ENCODE measurements at regions not wholly inside any gene's neighbourhood (a gene's known extent, or its start where the extent isn't known, plus 50 kb on each side); places are given as distances from the start of the nearest gene placed in this dataset.

- no peak overlapping the region for H3K4me2 ChIP-seq
- H3K4me1 ChIP-seq = no peaks in the 10 kb centered on the region
- H3K27me3 ChIP-seq = no peaks in the 10 kb centered on the region
- H3K4me3 ChIP-seq = no peak overlapping the region
- no peaks in the 10 kb centered on the region for H3K9me3 ChIP-seq (replicated peaks in 1 of 11)
- no peaks in the 10 kb centered on the region for H3K36me3 ChIP-seq
- no peak overlapping the region for H3K9ac ChIP-seq
- no peak for TF ChIP-seq Cebpa-rat (IDR thresholded peaks at IDR 0.05)
- no peaks in the 10 kb centered on the region for H4K20me1 ChIP-seq
- H3K27ac ChIP-seq = no peak overlapping the region
Measured at GRCh38 chr2:122660786-122661634, 905.6 kb downstream of the TSN start.

- H4K20me1 ChIP-seq = no peaks in the 10 kb centered on the region
- TF ChIP-seq Cebpa-rat (IDR thresholded peaks at IDR 0.05) = no peak
- no peaks in the 10 kb centered on the region for H3K9me3 ChIP-seq (replicated peaks in 1 of 11)
- no peak overlapping the region for H3K4me3 ChIP-seq
- H3K4me1 ChIP-seq = no peaks in the 10 kb centered on the region
- no peak overlapping the region for H3K9ac ChIP-seq
- no peak overlapping the region for H3K27ac ChIP-seq
- no peaks in the 10 kb centered on the region for H3K36me3 ChIP-seq
- H3K27me3 ChIP-seq = no peaks in the 10 kb centered on the region
- no peak overlapping the region for H3K4me2 ChIP-seq
Measured at GRCh38 chr2:122663620-122664019, 908.2 kb downstream of the TSN start.

- no peak overlapping the region for H3K27ac ChIP-seq
- no peaks in the 10 kb centered on the region for H3K4me1 ChIP-seq
- no peak overlapping the region for H3K4me2 ChIP-seq
- no peaks in the 10 kb centered on the region for H4K20me1 ChIP-seq
- no peak overlapping the region for H3K4me3 ChIP-seq
- no peaks in the 10 kb centered on the region for H3K36me3 ChIP-seq
- H3K27me3 ChIP-seq = no peaks in the 10 kb centered on the region
- H3K9me3 ChIP-seq (replicated peaks in 1 of 11) = no peaks in the 10 kb centered on the region
- no peak overlapping the region for H3K9ac ChIP-seq
- no peak for TF ChIP-seq Cebpa-rat (IDR thresholded peaks at IDR 0.05)
Measured at GRCh38 chr2:122669627-122670026, 914.2 kb downstream of the TSN start.

- H3K27ac ChIP-seq = no peak overlapping the region
- H3K4me3 ChIP-seq = no peak overlapping the region
- H3K9ac ChIP-seq = no peak overlapping the region
- H3K4me2 ChIP-seq = no peak overlapping the region
- no peaks in the 10 kb centered on the region for H4K20me1 ChIP-seq
- H3K27me3 ChIP-seq = no peaks in the 10 kb centered on the region
- H3K4me1 ChIP-seq = no peaks in the 10 kb centered on the region
- no peaks in the 10 kb centered on the region for H3K36me3 ChIP-seq
- H3K9me3 ChIP-seq (replicated peaks in 1 of 11) = no peaks in the 10 kb centered on the region
- TF ChIP-seq Cebpa-rat (IDR thresholded peaks at IDR 0.05) = no peak
Measured at GRCh38 chr2:122670897-122671296, 915.4 kb downstream of the TSN start.

GRCh38 chr2:122680662-122681061 is 925.2 kb downstream of the TSN start:
- Histone ChIP-seq H3K36me3 (no peaks in the 10 kb centered on the region), H3K27me3 (no peaks in the 10 kb centered on the region), H3K4me1 (no peaks in the 10 kb centered on the region), H3K4me3 (no peak overlapping the region), H3K9ac (no peak overlapping the region), H3K27ac (no peak overlapping the region), H3K9me3 (replicated peaks in 1 of 11) (peaks cover 0 to 6% (median 0%) of the 10 kb centered on the region in 11 experiments; a peak in 2 of 22 replicates), H3K4me2 (no peak overlapping the region), H4K20me1 (no peaks in the 10 kb centered on the region)
- TF ChIP-seq Cebpa-rat (IDR thresholded peaks at IDR 0.05) = no peak

GRCh38 chr2:122681626-122682025 is 926.2 kb downstream of the TSN start:
- H4K20me1 ChIP-seq = no peaks in the 10 kb centered on the region
- no peak overlapping the region for H3K9ac ChIP-seq
- H3K9me3 ChIP-seq (replicated peaks in 1 of 11) = peaks cover 0 to 6% (median 0%) of the 10 kb centered on the region in 11 experiments; a peak in 2 of 22 replicates
- no peaks in the 10 kb centered on the region for H3K4me1 ChIP-seq
- H3K27me3 ChIP-seq = no peaks in the 10 kb centered on the region
- H3K36me3 ChIP-seq = no peaks in the 10 kb centered on the region
- TF ChIP-seq Cebpa-rat (IDR thresholded peaks at IDR 0.05) = no peak
- no peak overlapping the region for H3K4me2 ChIP-seq
- no peak overlapping the region for H3K4me3 ChIP-seq
- no peak overlapping the region for H3K27ac ChIP-seq

GRCh38 chr2:122682356-122682755 is 926.9 kb downstream of the TSN start:
- TF ChIP-seq Cebpa-rat (IDR thresholded peaks at IDR 0.05) = no peak
- Histone ChIP-seq H3K9ac (no peak overlapping the region), H3K9me3 (replicated peaks in 1 of 11) (peaks cover 0 to 6% (median 0%) of the 10 kb centered on the region in 11 experiments; a peak in 2 of 22 replicates), H3K36me3 (no peaks in the 10 kb centered on the region), H4K20me1 (no peaks in the 10 kb centered on the region), H3K4me3 (no peak overlapping the region), H3K27ac (no peak overlapping the region), H3K27me3 (no peaks in the 10 kb centered on the region), H3K4me1 (no peaks in the 10 kb centered on the region), H3K4me2 (no peak overlapping the region)

- TF ChIP-seq Cebpa-rat (IDR thresholded peaks at IDR 0.05) = no peak
- Histone ChIP-seq H3K27ac (no peak overlapping the region), H3K9ac (no peak overlapping the region), H4K20me1 (no peaks in the 10 kb centered on the region), H3K4me2 (no peak overlapping the region), H3K27me3 (no peaks in the 10 kb centered on the region), H3K9me3 (replicated peaks in 1 of 11) (peaks cover 0 to 6% (median 0%) of the 10 kb centered on the region in 11 experiments; a peak in 2 of 22 replicates), H3K36me3 (no peaks in the 10 kb centered on the region), H3K4me3 (no peak overlapping the region), H3K4me1 (no peaks in the 10 kb centered on the region)
Measured at GRCh38 chr2:122683018-122683417, 927.6 kb downstream of the TSN start.

- Histone ChIP-seq H3K27ac (no peak overlapping the region), H3K4me2 (peak overlapping the region in 1 of 11 experiments; percentile 8; a peak in 1 of 22 replicates), H4K20me1 (no peaks in the 10 kb centered on the region), H3K4me1 (peaks cover 0 to 18% (median 0%) of the 10 kb centered on the region in 10 experiments; a peak in 5 of 20 replicates), H3K4me3 (no peak overlapping the region), H3K27me3 (no peaks in the 10 kb centered on the region), H3K36me3 (no peaks in the 10 kb centered on the region), H3K9me3 (replicated peaks in 1 of 11) (peaks cover 0 to 7% (median 0%) of the 10 kb centered on the region in 11 experiments; a peak in 1 of 22 replicates), H3K9ac (no peak overlapping the region)
- no peak for TF ChIP-seq Cebpa-rat (IDR thresholded peaks at IDR 0.05)
Measured at GRCh38 chr2:122692400-122693083, 937.1 kb downstream of the TSN start.

Data from BLaER1 treated with 17β-estradiol and CSF1 and Interleukin-3, amounts not matched to agents 10 nM and 100 nM (cell line).